ENCODE measurements at regions not wholly inside any gene's neighbourhood (a gene's known extent, or its start where the extent isn't known, plus 50 kb on each side); places are given as distances from the start of the nearest gene placed in this dataset.

DNA sequence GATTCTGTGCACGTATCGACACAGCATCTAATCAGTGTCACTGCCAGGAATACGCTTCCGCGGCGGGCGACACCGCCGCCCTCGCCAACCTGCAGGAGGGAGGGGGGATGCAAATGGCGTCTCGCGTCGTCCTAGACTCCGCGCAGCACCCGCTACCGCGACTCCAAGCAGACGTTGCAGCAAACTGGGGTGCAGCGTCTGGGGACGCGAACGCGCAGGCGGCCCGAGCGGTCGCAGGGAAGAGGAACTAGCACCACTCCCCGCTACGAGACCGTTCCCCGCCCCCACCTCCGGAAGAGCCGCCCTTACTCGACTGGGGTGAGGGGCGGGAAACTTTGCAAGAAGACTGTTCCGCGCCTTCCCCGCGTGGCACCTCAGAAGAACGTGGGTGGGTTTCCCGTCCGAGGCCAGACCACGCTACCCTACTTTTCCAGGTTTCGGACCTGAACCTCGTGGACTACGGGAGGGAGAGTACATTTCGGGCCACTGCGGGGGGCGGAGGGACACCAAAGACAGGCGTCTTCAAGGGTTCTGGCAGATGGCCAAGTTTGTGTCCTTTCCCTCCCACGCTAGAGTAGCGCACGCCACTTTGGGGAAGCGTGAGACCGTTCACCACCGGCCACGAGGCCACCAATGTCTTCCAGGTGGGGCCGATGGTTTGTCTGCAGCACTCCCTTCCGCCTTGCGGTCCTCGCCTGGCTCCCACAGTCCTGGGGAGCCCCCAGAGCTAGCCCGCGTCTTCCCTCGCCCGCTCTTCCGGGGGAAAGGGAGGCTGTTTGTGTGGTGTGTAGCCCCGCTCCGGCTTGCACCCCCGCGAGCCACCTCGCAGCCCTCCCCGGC is 78.0 kb upstream of the BCOR start (continued):
- TF ChIP-seq, protein P1, sequence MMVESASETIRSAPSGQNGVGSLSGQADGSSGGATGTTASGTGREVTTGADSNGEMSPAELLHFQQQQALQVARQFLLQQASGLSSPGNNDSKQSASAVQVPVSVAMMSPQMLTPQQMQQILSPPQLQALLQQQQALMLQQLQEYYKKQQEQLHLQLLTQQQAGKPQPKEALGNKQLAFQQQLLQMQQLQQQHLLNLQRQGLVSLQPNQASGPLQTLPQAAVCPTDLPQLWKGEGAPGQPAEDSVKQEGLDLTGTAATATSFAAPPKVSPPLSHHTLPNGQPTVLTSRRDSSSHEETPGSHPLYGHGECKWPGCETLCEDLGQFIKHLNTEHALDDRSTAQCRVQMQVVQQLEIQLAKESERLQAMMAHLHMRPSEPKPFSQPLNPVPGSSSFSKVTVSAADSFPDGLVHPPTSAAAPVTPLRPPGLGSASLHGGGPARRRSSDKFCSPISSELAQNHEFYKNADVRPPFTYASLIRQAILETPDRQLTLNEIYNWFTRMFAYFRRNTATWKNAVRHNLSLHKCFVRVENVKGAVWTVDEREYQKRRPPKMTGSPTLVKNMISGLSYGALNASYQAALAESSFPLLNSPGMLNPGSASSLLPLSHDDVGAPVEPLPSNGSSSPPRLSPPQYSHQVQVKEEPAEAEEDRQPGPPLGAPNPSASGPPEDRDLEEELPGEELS (CRISPR knock-in tag; IDR thresholded peaks at IDR 0.05): peak; percentile 44; the same call in 1 of the 2 replicates
- TF ChIP-seq DMAP1 (CRISPR knock-in tag; IDR thresholded peaks at IDR 0.05) (peak; percentile 58; the same call in 1 of the 2 replicates), BORCS8-MEF2B (CRISPR knock-in tag; IDR thresholded peaks at IDR 0.05) (no peak; the same call in 1 of the 2 replicates), ZKSCAN8 (CRISPR knock-in tag; IDR thresholded peaks at IDR 0.05; ENCODE audit: borderline replicate concordance) (peak; percentile 54; the same call in 1 of the 2 replicates), ZFP37 (CRISPR knock-in tag; IDR thresholded peaks at IDR 0.05; ENCODE audit: borderline replicate concordance) (0 out of 2 replicates have a peak, but pooled peaks have one; percentile 41), SMAD1 (CRISPR knock-in tag; IDR thresholded peaks at IDR 0.05; ENCODE audit: borderline replicate concordance, low read depth) (no peak), CREB3 (CRISPR knock-in tag; IDR thresholded peaks at IDR 0.05) (no peak), ZNF546 (CRISPR knock-in tag; conservative IDR thresholded peaks at IDR 0.05) (no peak), ZBTB3 (CRISPR knock-in tag; IDR thresholded peaks at IDR 0.05; ENCODE audit: borderline replicate concordance, low read depth) (no peak), ZNF547 (CRISPR knock-in tag; IDR thresholded peaks at IDR 0.05) (peak; percentile 51; the same call in 1 of the 2 replicates), MXD4 (CRISPR knock-in tag; IDR thresholded peaks at IDR 0.05) (0 out of 2 replicates have a peak, but pooled peaks have one; percentile 26)
- TF ChIP-seq, protein P2, sequence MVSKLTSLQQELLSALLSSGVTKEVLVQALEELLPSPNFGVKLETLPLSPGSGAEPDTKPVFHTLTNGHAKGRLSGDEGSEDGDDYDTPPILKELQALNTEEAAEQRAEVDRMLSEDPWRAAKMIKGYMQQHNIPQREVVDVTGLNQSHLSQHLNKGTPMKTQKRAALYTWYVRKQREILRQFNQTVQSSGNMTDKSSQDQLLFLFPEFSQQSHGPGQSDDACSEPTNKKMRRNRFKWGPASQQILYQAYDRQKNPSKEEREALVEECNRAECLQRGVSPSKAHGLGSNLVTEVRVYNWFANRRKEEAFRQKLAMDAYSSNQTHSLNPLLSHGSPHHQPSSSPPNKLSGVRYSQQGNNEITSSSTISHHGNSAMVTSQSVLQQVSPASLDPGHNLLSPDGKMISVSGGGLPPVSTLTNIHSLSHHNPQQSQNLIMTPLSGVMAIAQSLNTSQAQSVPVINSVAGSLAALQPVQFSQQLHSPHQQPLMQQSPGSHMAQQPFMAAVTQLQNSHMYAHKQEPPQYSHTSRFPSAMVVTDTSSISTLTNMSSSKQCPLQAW (CRISPR knock-in tag; IDR thresholded peaks at IDR 0.05): peak; percentile 49; the same call in 1 of the 2 replicates
- TF ChIP-seq, protein P3, sequence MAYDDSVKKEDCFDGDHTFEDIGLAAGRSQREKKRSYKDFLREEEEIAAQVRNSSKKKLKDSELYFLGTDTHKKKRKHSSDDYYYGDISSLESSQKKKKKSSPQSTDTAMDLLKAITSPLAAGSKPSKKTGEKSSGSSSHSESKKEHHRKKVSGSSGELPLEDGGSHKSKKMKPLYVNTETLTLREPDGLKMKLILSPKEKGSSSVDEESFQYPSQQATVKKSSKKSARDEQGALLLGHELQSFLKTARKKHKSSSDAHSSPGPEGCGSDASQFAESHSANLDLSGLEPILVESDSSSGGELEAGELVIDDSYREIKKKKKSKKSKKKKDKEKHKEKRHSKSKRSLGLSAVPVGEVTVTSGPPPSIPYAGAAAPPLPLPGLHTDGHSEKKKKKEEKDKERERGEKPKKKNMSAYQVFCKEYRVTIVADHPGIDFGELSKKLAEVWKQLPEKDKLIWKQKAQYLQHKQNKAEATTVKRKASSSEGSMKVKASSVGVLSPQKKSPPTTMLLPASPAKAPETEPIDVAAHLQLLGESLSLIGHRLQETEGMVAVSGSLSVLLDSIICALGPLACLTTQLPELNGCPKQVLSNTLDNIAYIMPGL (CRISPR knock-in tag; IDR thresholded peaks at IDR 0.05; ENCODE audit: borderline replicate concordance in 1 of 2, low read depth in 1 of 2): peak; percentile 42 to 46; a peak in 2 of 4 replicates
- TF ChIP-seq, protein P4, sequence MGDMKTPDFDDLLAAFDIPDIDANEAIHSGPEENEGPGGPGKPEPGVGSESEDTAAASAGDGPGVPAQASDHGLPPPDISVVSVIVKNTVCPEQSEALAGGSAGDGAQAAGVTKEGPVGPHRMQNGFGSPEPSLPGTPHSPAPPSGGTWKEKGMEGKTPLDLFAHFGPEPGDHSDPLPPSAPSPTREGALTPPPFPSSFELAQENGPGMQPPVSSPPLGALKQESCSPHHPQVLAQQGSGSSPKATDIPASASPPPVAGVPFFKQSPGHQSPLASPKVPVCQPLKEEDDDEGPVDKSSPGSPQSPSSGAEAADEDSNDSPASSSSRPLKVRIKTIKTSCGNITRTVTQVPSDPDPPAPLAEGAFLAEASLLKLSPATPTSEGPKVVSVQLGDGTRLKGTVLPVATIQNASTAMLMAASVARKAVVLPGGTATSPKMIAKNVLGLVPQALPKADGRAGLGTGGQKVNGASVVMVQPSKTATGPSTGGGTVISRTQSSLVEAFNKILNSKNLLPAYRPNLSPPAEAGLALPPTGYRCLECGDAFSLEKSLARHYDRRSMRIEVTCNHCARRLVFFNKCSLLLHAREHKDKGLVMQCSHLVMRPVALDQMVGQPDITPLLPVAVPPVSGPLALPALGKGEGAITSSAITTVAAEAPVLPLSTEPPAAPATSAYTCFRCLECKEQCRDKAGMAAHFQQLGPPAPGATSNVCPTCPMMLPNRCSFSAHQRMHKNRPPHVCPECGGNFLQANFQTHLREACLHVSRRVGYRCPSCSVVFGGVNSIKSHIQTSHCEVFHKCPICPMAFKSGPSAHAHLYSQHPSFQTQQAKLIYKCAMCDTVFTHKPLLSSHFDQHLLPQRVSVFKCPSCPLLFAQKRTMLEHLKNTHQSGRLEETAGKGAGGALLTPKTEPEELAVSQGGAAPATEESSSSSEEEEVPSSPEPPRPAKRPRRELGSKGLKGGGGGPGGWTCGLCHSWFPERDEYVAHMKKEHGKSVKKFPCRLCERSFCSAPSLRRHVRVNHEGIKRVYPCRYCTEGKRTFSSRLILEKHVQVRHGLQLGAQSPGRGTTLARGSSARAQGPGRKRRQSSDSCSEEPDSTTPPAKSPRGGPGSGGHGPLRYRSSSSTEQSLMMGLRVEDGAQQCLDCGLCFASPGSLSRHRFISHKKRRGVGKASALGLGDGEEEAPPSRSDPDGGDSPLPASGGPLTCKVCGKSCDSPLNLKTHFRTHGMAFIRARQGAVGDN (CRISPR knock-in tag; IDR thresholded peaks at IDR 0.05): peak; percentile 88
- TF ChIP-seq, protein P5, sequence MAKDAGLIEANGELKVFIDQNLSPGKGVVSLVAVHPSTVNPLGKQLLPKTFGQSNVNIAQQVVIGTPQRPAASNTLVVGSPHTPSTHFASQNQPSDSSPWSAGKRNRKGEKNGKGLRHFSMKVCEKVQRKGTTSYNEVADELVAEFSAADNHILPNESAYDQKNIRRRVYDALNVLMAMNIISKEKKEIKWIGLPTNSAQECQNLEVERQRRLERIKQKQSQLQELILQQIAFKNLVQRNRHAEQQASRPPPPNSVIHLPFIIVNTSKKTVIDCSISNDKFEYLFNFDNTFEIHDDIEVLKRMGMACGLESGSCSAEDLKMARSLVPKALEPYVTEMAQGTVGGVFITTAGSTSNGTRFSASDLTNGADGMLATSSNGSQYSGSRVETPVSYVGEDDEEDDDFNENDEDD (CRISPR knock-in tag; IDR thresholded peaks at IDR 0.05; ENCODE audit: borderline replicate concordance): peak; percentile 59; the same call in 1 of the 2 replicates

Measured in HepG2 (cell line).